ENCODE measurements at regions not wholly inside any gene's neighbourhood (a gene's known extent, or its start where the extent isn't known, plus 50 kb on each side); places are given as distances from the start of the nearest gene placed in this dataset.

DNA sequence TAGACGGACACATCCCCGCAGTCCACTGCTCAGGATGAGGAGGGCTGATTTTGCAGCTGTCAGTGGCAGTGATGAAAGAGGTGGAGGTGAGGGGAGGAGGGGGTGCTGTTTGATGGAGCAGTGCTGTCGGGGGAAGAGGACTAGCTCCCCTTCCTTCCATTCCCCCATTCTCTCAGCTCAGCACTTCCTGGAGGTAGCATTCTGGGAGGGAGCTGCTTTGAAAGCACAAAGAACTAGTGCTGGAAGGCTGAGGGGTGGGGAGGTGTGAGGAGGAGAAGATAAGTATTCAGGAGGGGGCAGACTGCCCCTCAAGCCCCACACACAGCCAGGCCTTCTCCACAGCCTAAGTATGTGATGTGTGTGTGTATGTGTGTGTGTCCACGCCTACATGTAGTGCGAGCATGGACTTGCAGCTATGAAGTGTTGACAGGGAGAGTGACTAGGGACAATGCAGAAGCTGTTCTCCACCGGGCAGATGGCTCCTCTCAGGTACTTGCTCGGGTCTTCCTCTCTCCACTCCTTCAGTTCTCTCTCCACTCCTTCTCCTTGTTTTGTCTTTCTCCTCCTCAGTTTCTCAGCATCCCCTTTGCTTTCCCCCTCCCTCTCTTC, 65.5 kb upstream of the HSPA9 start:
- TF ChIP-seq, protein P1, sequence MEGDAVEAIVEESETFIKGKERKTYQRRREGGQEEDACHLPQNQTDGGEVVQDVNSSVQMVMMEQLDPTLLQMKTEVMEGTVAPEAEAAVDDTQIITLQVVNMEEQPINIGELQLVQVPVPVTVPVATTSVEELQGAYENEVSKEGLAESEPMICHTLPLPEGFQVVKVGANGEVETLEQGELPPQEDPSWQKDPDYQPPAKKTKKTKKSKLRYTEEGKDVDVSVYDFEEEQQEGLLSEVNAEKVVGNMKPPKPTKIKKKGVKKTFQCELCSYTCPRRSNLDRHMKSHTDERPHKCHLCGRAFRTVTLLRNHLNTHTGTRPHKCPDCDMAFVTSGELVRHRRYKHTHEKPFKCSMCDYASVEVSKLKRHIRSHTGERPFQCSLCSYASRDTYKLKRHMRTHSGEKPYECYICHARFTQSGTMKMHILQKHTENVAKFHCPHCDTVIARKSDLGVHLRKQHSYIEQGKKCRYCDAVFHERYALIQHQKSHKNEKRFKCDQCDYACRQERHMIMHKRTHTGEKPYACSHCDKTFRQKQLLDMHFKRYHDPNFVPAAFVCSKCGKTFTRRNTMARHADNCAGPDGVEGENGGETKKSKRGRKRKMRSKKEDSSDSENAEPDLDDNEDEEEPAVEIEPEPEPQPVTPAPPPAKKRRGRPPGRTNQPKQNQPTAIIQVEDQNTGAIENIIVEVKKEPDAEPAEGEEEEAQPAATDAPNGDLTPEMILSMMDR (conservative IDR thresholded peaks at IDR 0.05), result no peak
- no peak for TF ChIP-seq EZH2 (IDR thresholded peaks at IDR 0.05; ENCODE audit: low read depth)

All from PC-9 (cell line).